ENCODE measurements at regions not wholly inside any gene's neighbourhood (a gene's known extent, or its start where the extent isn't known, plus 50 kb on each side); places are given as distances from the start of the nearest gene placed in this dataset.
"Not testable (repeated sequence)": the region's sequence is repeated elsewhere in the genome, so short reads cannot be mapped to it uniquely, and the experiment has no call there.

- TF ChIP-seq ZNF219 (CRISPR knock-in tag; IDR thresholded peaks at IDR 0.05; ENCODE audit: borderline replicate concordance): no peak
- no peak for TF ChIP-seq ELF4 (CRISPR knock-in tag; IDR thresholded peaks at IDR 0.05; ENCODE audit: low read depth)
- no peak for TF ChIP-seq TCF7 (CRISPR knock-in tag; IDR thresholded peaks at IDR 0.05; ENCODE audit: low read depth)
These were observed 103.7 kb downstream of the TPBG start (continued) for GRCh38 chr6:82467338-82467737.

GRCh38 chr6:82470123-82470522 is 106.5 kb downstream of the TPBG start:
- CTCF ChIA-PET; POLR2A ChIA-PET; DNase-seq (ENCODE audit: low spot score); H3K4me1 Mint-ChIP-seq; H3K4me3 Mint-ChIP-seq; H3K27ac Mint-ChIP-seq; ATAC-seq: not testable (repeated sequence)
- Mint-ChIP-seq H3K9me3 (peaks cover 76% of the 10 kb centered on the region), H3K27me3 (ENCODE audit: low read depth) (peaks cover 16% of the 10 kb centered on the region), H3K36me3 (peaks cover 58% of the 10 kb centered on the region)

GRCh38 chr6:82475106-82475505 is 111.5 kb downstream of the TPBG start:
- CTCF ChIA-PET; DNase-seq (ENCODE audit: low spot score); H3K27me3 Mint-ChIP-seq (ENCODE audit: low read depth); H3K4me1 Mint-ChIP-seq; ATAC-seq; H3K4me3 Mint-ChIP-seq; POLR2A ChIA-PET; H3K27ac Mint-ChIP-seq: not testable (repeated sequence)
- Mint-ChIP-seq H3K9me3 (peaks cover 38% of the 10 kb centered on the region), H3K36me3 (peaks cover 19% of the 10 kb centered on the region)

GRCh38 chr6:82484001-82484400 is 120.4 kb downstream of the TPBG start:
- Mint-ChIP-seq H3K4me1 (peaks cover 14% of the 10 kb centered on the region), H3K9me3 (peaks cover 75% of the 10 kb centered on the region), H3K27ac (no peak overlapping the region), H3K4me3 (no peak overlapping the region), H3K36me3 (peaks cover 59% of the 10 kb centered on the region), H3K27me3 (ENCODE audit: low read depth) (peaks cover 4% of the 10 kb centered on the region; the same call in 1 of the 2 replicates)
- no peak for TF ChIP-seq GABPB1 (CRISPR knock-in tag; IDR thresholded peaks at IDR 0.05)
- TF ChIP-seq PRRX2 (CRISPR knock-in tag; IDR thresholded peaks at IDR 0.05): no peak
- TF ChIP-seq ZNF425 (CRISPR knock-in tag; conservative IDR thresholded peaks at IDR 0.05): no peak
- no peak for TF ChIP-seq AFF4 (CRISPR knock-in tag; IDR thresholded peaks at IDR 0.05; ENCODE audit: borderline replicate concordance)
- TF ChIP-seq CBFB (CRISPR knock-in tag; IDR thresholded peaks at IDR 0.05; ENCODE audit: low read depth): no peak
- no peak for TF ChIP-seq ZNF263 (CRISPR knock-in tag; IDR thresholded peaks at IDR 0.05; ENCODE audit: low read depth)
- no peak for TF ChIP-seq FOXP1 (CRISPR knock-in tag; IDR thresholded peaks at IDR 0.05; ENCODE audit: borderline replicate concordance)
- TF ChIP-seq HMGXB4 (CRISPR knock-in tag; IDR thresholded peaks at IDR 0.05): no peak
- TF ChIP-seq ZNF232 (CRISPR knock-in tag; IDR thresholded peaks at IDR 0.05): no peak
- no peak for TF ChIP-seq ATF6 (CRISPR knock-in tag; IDR thresholded peaks at IDR 0.05)
- no peak for TF ChIP-seq SMAD3 (CRISPR knock-in tag; IDR thresholded peaks at IDR 0.05; ENCODE audit: borderline replicate concordance)
- no peak for TF ChIP-seq ZNF317 (CRISPR knock-in tag; IDR thresholded peaks at IDR 0.05; ENCODE audit: borderline replicate concordance, low read depth)
- no peak for DNase-seq (ENCODE audit: low spot score)
- ChIA-PET CTCF (no interaction called here), POLR2A (no interaction called here)
- no peak for ATAC-seq
